DND-41 (cell line): ENCODE measurements at regions not wholly inside any gene's neighbourhood (a gene's known extent, or its start where the extent isn't known, plus 50 kb on each side); places are given as distances from the start of the nearest gene placed in this dataset.

ENCODE experiments used
- EZH2 ChIP-seq: IDR thresholded peaks from 3 replicates; pipeline ENCODE4 v1.6.1; 2012; ENCODE audit warnings: borderline replicate concordance, low read depth, mild to moderate bottlenecking, moderate library complexity, low read length, inconsistent platforms; ENCODE audit not compliant: severe bottlenecking
- TF ChIP-seq, protein P1 (sequence below): IDR thresholded peaks from 2 replicates; pipeline ENCODE4 v1.5.1; 2012; ENCODE audit warnings: borderline replicate concordance, low read length, moderate library complexity, mild to moderate bottlenecking; ENCODE audit not compliant: poor library complexity, severe bottlenecking; ENCODE audit errors: extremely low read depth

DNA sequence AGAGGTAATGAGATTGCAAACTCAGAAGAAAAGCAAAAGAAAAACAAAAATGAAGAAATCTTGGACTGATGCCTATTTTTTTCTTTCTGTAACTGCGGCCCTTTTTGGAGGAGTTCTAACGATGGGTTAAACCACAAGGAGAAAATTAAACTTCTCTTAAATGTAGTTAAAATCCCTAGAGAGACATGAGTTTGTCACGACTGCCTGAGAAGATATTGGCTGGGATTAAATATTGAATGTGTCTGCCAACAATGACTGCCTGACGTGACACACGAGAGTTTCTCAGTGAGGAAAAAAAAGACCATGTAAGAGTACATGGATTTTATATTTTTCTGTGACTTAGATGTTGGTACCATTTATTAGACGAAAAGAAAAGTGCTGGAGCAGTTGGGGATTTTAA, 1013.4 kb downstream of the PCDH9 start:
- TF ChIP-seq, protein P1, sequence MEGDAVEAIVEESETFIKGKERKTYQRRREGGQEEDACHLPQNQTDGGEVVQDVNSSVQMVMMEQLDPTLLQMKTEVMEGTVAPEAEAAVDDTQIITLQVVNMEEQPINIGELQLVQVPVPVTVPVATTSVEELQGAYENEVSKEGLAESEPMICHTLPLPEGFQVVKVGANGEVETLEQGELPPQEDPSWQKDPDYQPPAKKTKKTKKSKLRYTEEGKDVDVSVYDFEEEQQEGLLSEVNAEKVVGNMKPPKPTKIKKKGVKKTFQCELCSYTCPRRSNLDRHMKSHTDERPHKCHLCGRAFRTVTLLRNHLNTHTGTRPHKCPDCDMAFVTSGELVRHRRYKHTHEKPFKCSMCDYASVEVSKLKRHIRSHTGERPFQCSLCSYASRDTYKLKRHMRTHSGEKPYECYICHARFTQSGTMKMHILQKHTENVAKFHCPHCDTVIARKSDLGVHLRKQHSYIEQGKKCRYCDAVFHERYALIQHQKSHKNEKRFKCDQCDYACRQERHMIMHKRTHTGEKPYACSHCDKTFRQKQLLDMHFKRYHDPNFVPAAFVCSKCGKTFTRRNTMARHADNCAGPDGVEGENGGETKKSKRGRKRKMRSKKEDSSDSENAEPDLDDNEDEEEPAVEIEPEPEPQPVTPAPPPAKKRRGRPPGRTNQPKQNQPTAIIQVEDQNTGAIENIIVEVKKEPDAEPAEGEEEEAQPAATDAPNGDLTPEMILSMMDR = no peak
- TF ChIP-seq EZH2 = no peak
